GM23248 (cell line): ENCODE measurements at regions not wholly inside any gene's neighbourhood (a gene's known extent, or its start where the extent isn't known, plus 50 kb on each side); places are given as distances from the start of the nearest gene placed in this dataset.

ENCODE experiments used
- EZH2 ChIP-seq: fragments of 200-600 bp; sonication (generic); IDR thresholded peaks from 2 replicates; pipeline ENCODE4 v1.6.1; 2018; ENCODE audit warnings: antibody characterized with exemption, mild to moderate bottlenecking; ENCODE audit not compliant: insufficient read depth, poor library complexity, severe bottlenecking
- EZH2phosphoT487 ChIP-seq: fragments of 200-600 bp; sonication (generic); IDR thresholded peaks from 2 replicates; pipeline ENCODE4 v1.6.1; 2018; ENCODE audit warnings: antibody characterized with exemption, moderate library complexity, mild to moderate bottlenecking, low read depth; ENCODE audit not compliant: insufficient read depth

DNA sequence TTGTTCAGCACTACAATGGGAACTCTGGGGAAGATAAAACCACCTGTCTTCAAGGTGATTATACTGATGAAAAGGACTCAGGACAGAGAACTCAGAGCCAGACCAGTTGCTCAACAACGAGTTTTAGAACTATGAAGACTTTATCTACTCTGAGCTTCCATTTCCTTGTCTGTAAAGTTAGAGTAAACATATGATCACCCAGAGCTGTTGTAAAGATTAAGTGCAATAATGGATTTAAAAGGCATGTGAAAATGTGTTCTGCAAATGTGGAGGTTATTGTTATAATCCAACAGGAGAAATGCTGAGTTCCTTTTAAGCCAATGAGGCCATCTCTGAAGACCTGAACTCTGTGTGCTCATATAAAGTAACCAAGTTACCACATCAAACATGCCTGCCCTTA, 139.7 kb upstream of the CMC1 start:
- TF ChIP-seq EZH2phosphoT487 = no peak
- no peak for TF ChIP-seq EZH2
